NCI-H2029 treated with DMSO at 0.1 percent for 48 hours (cell line): ENCODE measurements at regions not wholly inside any gene's neighbourhood (a gene's known extent, or its start where the extent isn't known, plus 50 kb on each side); places are given as distances from the start of the nearest gene placed in this dataset.

Experiments
- DNase-seq: peaks from one replicate; lab custom pipeline; 2025; lab: John Stamatoyannopoulos, UW

DNA sequence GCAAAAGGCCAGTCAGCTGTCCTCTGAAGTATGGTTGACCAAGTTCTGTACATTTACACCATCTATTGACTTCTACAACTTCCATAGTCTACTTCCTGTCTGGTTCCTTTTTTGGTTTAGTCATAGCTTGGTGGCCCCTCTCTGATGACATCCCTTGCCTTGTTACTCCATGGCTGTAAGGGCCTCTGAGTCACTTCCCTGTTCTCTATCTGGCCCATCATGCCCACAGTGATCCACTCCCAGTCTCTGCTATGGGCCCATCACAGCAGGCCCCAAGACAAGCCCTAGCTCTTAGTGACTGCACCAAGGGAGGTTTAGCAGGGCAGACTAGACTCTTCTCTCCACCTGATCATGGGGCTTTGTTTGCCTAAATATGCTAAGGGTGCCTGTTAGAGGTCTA lies 441.6 kb downstream of the HACE1 start:
- DNase-seq: no peak

DNA sequence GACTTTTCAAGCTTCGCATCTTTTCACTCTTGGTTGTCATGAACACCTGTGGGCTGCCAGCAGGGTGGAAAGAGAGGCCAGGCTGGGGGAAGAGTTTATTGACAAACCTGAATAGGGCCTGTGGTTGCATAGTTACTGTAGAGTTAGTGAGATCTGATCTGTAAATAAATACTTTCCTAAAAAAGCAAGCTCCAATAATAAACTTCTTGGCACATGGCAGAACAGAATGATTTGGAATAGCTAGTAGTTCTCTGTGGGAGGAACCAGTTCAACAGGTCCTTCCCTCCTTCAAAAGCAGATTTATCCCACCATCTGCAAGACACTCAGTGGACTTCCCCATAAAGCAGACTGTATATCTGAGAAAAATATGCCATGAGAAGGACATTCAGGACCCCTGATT lies 445.0 kb downstream of the HACE1 start:
- DNase-seq: no peak

DNA sequence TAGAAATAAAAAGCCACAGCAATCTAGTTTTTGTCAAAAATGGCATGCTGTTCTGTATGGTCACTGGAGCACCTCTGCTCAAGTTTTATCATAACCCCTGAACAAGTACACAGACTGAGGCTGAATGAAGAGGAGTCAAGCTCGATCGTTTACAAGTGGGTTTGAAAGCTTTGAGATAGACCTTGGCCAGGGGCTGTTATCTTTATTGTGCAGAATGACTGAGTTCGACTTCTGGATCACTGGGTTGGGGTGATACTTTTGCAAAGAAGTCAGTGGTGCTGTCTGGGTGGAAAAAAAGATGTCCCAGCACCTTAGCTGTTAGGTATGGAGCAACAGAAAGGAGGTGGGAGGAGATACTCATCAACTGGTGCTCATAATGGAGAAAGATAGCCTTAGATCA lies 446.0 kb downstream of the HACE1 start:
- DNase-seq: no peak

DNA sequence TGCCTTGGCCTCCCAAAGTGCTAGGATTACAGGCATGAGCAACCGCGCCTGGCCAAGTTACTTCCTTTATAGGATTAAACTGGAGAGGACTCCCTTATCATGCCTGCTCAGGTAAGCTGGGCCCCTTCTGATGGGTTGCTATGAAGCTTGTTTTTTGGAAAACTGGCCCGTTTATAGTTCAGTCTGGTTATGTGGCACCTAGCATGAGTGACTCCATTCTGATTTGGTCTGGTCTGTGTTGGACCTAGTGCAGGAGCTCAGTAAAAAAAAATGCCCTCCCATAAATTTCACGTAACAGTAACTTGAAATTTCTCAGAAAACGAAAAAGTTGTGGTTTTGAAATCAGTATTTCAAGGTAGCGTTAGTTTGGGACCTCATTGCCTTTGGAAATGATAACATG lies 448.4 kb downstream of the HACE1 start:
- no peak for DNase-seq

DNA sequence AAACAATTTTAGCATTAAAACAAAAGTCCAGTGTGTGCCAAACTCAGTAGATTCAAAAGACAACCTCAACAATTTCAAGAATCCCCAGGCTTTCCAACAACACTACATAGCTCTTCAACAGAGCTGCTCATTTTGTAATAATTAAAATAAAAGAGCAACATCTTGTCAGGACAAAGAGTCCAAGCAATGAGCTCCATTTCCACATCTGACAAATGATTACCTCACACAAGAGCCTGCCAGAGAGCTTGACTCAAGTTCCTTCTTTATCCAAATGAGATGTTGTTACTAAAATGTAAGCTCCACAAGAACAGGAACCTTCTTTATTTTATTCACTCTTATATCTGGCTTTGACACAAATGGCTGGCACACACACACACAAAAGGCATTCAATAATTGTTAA lies 449.8 kb downstream of the HACE1 start:
- DNase-seq: no peak

DNA sequence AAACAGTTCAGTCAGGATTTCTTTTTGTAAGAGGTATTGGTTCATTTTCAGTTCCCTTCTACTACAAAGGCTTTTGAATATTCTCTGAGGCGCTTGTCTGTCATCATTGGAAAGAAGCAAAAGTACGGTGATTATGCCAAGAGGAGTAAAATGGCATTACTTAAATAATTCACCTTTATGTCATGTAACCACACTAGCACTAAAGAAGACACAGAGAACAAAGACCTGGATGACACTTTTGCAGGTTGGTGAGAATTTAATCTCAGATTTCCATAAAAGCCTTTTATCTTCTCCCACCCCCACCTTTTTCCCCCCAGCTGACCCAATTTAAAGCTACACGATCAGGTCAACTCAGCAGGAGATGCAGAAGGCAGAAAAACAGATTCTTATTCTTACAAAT lies 451.8 kb downstream of the HACE1 start:
- DNase-seq: no peak

DNA sequence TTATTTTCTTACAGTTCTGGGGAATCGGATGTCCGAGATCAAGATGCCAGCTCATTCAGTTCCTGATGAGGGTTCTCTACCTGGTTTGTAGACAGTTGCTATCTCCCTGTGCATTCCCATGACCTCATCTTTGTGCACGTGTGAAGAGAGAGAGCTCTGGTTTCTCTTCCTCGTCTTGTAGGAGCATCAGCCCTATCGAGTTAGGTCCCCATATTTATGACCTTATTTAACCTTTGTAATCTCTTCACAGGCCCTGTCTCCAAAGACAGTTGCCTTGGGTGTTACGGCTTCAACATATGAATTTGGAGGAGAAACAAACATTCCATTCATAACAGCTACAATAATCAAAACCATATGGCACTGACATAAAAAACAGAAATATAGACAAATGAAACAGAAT lies 455.3 kb downstream of the HACE1 start:
- no peak for DNase-seq

DNA sequence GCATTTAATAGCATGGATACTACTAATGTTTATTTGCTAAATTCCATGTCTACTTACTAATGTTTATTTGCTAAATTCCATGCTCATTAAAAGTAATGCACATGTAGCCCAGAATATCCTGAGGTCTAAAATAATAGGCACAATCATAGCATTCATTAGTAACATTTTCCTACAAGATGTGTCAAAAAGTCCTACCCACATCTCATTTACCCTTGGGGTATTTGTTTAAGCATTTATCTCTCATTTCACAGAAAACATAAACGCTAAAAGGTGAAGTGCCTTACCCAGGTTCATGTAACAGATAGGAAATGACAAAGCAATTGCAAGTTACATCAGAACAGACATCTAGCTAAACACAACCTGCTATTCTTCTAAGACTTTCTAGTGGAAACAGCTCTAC lies 457.1 kb downstream of the HACE1 start:
- DNase-seq: no peak

DNA sequence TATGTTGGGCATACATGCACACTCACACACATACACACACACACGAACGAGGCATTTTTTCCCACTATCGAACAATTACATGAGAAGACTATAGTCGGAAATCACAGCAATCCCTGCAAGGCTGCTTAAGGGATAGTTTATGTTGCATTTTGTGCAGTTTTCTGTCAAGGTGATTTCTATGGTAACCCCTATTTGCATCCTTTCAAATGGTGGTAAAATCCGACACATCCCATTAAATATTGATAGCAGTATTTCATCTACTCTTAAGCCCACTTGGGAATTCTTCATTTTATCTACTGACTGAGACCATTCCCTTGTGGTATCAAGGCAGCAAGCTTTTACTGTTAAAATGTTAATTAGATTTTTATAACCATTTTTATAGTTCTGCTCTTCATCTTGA lies 457.8 kb downstream of the HACE1 start:
- no peak for DNase-seq

DNA sequence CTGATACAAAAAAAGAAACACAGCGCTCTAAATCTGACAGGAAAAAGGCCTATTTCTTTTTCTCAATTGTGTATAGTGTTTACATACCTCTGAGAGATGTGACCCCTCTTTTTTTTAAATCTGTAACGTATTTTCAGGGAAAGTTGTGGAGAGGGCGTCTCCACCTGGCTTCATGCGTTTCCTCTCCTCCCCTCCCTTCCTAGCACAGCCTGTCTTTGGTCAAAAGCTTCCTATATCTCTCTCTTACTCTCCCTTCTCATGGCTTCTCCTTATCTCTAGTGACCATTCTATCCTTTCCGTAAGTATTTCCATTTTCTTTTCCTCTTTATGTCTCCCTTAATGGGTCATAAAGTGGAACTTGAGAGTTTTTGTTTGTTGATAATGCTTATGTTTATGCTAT lies 458.9 kb downstream of the HACE1 start:
- DNase-seq: no peak

DNA sequence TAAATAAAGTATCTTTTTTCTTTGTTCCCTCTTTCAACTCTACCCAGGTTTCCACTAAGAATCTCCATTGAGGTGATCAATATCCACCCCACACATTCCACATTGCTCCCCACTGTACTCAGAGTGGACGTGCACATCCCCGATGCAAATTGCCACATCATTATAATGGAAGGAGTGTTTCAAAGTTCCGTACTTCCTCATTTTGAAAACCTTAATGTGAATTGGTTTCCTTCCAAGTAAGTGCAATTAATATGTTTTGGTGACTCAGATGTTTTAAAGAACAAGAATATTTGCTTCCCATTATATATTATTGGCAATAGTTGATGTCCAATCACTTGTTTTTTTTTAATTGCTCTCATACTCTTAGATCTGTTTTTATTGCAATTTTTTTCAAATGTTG lies 463.6 kb downstream of the HACE1 start:
- DNase-seq: no peak

DNA sequence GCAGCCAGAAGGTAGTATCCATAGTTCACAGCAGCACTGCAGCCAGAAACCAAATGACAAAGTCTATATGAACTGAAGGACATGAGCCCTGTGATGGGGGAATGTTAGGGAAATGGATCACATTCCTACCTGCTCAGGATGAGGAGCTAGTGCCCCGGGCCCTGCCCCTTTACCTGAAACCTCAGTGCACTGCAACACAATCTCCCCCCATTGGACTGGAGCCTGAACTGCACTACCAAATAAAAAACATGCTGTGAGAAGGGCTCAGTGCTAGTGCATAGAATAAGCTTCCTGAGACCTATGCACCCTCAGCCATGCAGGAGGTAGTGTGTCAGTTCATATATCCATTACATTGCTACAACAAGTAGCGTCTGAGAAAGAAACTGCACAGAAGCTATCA lies 477.8 kb downstream of the HACE1 start:
- DNase-seq: no peak

DNA sequence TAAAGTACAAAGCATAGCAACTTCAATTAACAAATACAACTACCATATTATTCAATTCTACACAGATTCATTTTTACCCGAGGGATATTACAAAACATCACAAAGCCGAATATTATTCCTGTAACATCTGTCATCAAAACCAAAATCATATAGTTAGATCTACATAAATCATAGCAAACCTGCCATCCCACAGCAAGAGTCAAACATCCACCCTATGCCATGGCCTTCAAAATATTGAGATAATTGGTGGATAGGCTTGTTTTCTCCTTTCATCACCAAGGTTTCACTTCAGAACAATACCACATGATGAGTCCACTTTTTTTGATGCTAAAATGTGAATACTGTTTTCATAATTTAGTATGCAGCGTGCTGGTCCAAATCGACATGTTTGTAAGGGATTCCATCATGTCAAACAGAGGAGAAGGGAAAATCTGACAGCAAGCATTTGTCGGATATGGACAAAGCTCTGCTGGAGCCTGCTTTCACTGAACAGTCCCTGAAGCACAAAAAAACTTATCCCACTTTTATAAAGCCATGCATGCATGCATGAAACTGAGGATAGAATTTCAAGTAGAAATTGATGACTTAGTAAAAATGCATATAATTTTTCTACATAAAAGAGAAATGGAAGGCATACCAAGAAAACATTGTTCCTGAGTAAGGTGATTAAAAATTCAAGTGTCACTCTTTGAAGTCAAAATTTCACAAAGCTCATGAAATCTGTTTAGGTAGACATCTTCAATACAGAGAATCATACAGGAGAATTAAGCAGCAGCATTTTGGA lies 494.1 kb downstream of the HACE1 start:
- DNase-seq: no peak

DNA sequence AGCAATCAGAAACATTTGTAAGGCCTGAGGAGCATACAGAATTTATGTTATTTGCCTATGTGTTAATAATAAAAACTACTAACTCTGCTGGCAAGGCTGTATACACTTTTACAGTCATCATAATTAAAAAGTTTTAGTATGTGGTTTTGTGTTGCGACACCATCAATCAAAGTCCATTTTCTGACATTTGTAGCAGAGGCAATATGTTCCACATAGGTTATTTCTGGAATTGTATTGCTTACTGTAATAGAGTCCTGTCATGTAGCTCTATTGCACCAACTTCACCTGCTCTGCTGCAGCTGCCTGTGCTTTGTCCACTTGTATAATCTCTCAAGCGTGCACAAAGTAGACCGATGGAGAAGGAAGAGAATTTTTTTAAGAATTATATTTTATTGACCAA lies 501.8 kb downstream of the HACE1 start:
- no peak for DNase-seq

DNA sequence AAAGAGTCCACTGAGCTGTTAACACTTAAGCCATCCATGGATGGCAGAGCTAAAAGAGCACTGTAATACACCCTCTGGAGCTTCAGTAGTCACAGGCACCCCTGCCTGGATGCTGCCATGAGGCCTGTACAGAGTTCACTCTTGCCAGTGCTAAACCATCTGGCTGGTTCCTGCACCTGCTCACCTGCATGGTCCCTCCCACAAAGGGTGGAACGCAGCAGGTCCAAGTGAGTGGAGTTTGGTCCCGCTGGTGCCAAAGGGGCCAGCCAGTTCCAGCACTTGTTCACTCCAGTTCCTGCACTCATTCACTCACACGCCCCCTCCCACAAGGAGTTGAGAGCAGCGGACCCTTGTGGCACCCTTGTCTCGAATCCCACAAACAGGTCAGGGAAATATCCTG lies 503.5 kb downstream of the HACE1 start:
- DNase-seq: no peak

DNA sequence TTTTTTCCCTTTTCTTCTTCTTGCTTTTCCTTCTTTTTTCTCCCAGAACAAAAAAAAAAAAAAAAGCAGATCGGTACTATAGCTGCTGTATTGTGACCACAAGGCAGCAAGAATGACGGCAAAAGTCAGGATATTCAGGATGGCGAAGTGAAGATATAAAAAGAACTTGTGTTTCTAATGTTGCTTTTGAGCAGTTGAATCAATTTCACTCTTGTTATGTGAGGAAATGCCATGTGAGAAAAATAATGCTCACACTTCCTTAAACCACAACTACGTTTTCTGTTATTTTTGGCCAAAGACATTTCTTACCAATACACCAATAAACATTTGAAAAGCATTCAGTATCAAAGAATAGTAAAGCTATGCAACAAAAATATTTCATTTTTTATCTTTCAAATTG lies 510.5 kb downstream of the HACE1 start:
- DNase-seq: no peak

DNA sequence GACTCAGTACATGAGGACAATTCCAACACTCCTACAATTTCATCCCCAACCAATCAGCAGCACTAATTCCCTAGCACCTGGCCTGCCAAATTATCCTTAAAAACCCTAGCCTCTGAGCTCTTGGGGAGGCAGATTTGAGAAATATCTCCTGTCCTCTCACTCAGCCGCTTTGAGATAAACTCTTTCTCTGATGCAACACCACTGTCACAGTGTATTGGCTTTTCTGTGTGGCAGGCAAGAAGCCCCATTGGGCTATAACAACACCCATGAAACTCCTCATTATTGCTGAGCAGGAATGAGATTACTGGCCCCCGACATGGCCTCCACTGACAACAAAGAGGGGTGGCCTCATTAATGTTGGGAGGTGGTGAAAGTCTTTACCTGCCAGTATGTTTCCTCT lies 515.5 kb downstream of the HACE1 start:
- DNase-seq: no peak

DNA sequence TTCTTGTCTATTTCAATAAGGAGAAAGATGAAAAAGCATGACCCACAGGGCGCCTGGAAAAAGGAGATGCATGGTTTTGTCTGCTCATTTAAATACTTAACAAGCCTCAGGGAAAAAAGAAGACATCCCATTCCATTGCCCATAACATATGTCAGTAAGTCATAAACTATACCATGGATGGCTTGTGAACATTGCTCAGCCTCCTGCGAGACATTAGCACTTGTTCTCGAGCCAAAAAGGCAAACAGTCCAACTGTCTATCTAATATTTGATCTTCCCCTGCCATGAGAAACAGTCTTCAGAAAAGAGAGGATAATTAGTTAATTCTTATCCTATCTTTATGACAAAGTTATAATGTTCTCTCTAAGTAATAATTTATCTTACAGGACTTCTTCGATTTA lies 527.4 kb downstream of the HACE1 start:
- DNase-seq: no peak

DNA sequence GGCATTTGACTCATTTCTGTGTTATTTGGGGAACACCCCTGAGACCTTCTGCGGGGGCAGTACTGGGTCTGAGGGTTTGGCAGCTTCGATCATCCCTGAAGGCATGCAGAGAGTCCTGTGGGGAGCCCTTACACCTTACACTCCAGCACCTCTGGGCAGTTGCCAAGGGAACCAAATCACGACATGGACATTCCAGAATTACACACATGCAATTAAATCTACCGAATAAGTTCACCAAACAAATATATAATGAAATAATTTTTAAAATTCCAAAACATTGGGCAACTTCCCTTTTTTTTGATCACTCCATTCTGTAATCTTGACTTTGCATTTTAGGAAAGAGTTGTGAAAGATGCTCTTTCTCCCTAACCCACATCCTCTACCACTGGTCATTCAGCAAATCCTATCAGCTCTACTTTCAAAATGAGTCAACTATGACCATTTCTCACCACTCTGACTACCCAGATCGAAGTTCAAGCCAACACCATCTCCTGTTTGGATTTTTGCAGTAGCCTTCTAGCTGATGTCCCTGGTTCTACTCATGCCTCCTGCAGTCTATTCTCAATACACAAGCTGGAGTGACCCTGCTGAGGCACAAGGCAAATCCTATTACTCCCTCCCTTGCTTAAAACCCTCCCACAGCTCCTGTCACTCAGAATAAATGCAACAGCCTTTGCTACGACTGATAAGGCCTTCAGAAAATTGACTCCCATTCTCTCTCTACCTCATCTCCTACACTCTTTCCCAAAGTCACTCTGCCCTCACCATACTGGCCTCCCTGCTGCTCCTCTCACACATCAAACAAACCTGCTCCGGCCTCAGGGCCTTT lies 533.3 kb downstream of the HACE1 start:
- no peak for DNase-seq

DNA sequence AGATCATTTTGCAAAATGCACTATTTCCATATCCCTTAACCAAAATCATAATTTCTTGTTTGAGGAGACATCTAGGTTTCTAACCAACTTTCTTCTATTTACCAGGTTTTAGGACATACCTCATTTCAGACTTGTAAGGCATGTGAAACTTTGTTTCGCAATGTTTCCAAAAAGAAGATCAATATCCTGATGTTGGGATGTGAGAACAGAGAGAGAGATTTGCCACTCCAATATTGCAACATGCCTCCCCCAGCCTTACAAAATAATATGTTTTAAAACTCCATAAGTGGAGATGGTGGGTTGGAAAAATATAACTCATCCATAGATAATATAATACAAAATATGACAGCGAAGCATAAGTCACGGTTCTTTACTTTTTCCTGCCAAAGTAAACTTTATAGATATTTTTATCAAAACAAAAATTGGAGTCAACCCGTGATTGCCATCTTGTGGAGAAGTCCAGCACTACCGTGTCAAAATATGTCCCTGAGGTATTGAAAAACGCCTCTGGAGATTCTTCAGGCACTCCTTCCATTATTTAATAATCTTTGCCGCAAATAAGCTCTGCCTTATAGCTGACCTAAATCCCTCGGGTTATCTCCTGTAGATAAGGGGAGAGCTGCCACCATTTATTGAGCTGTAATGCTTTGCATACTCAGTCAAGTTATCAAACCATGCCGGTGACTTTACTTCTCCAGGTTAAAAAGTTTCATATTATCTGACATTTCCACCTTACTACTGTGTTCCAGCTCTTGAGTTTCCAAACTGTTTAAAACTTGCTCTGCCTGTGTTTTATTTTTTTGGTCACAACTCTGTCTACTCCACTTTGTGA lies 534.2 kb downstream of the HACE1 start:
- no peak for DNase-seq

DNA sequence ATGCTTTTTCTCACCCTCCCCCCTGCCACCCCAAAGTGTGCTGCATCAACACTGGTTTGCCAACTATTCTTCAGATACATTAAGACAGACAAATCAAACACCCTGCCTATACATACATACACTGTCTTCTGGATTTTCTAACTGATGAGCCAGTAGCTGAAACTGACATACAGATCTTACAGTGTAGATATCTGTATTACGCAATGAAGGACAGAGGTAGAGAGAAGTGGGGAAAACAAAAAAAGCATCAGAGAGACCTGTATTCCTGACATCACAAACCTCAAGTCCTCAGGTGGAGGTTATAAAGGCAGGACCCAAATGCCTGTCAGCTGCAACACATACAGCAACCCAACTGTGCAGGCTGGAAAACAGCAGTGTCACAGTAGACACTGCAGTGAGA lies 535.4 kb downstream of the HACE1 start:
- DNase-seq: no peak

DNA sequence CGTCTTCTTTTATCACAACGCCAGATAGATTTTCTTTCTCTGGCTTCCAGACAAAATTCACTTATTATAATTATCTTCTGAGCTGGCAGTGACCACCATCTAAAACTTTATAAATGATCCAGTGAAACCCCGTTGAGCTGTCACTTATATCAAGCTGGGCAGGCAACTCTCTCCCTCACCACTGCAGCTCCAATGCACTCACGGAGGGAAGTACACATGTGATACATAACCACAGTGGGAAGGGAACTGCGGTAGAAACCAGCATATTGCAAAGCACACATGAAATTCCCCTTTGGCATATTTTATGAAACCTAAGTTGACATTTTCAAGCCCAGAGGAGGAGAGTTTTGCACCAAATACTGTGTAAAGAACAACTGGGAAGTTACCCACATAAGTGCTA lies 536.9 kb downstream of the HACE1 start:
- DNase-seq: no peak

DNA sequence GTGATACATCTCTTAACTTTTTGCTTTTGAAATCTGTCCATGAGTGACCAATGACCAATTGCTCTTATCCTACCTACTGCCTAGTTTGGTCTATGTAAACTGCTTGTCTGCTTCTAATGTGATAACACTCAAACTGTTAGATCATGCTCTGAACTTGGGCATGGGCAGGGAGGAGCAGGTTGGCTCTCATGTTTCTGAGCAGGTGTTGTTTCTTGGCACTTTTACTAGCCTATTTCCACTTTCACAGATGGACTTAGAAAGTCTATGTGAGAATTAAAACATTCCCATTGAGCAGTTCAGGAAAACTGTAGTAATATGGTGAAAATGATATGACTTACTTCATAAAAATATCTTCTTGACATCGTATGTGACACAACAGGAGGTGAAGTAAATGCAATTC lies 538.4 kb downstream of the HACE1 start:
- no peak for DNase-seq
